Fibroblast of skin of left quadriceps (primary cell): ENCODE measurements at regions not wholly inside any gene's neighbourhood (a gene's known extent, or its start where the extent isn't known, plus 50 kb on each side); places are given as distances from the start of the nearest gene placed in this dataset.

Experiments
- DNase-seq, 2 experiments: peaks; one replicate each; pipeline ENCODE4 v3.0.0-alpha.2; 2013; ENCODE audit warnings: low read depth in 2 of 2

DNA sequence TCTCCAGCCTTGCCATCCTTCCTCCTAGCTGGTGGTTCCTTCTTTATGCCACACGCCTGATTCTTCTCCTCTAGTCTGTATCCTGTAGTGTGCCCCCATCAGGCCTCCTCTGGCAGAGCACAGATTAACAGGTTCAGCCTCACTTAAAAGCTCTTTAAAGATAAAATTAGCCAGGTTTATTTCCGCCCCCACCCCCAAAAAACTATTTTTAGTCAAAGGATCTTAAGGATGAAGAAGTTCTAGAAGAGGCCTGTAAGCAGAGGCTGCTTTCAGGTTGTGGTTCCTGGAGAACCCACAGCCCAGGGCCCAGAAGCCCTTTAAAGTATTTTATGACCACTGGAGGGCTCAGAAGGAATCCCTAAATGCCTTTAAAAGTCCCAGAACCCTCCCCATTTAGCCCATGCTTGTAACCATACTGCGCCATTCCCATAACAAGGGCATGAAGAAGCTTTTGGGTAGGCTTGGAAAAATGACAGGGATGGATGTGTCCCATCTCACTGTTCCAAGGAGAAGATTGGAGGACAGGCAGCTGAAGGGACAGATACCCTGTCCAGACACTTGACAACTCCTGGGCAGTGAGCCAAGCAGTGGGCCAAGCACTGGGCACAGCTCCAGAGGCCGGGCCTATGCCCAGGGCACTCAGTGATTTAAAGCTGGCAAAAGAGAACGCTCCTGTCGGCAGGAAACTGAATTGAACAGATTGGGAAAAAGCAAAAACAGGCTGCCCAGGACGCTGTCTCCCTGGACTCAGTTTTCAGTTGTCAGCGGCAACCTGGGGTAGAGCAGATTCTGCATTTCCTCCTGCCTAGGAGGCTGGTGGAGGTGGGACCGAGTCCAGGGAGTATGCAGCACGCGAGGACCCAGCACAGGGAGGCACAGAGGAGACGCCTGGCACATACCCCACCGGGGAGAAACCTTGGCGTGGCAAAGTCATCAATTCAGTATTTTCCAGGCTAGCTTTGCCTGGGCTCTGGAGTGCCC, 106.3 kb upstream of the SSBP2 start:
- no peak for DNase-seq

GRCh38 chr5:81855591-81855990, 104.7 kb upstream of the SSBP2 start:
- DNase-seq: no peak

DNA sequence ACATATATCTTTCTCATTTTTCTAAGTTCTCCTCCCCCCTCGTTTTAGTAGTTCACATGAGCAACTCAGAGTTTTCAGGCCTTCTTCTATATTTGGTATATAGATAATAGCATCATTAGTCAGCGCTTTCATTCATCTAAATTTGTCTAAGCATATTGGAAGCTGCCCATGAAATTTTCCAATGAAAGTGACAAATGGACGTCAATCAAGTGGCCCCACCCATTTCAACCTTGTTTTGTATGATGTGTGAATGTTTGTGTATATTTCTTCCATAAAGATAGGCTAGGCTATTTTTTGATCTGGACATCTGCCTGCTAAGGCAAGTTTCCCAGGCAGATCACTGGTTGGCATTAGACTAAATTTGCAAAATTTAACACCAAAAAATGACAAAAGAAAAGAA, 104.0 kb upstream of the SSBP2 start:
- no peak for DNase-seq

GRCh38 chr5:81854485-81854884, 103.6 kb upstream of the SSBP2 start:
- no peak for DNase-seq

DNA sequence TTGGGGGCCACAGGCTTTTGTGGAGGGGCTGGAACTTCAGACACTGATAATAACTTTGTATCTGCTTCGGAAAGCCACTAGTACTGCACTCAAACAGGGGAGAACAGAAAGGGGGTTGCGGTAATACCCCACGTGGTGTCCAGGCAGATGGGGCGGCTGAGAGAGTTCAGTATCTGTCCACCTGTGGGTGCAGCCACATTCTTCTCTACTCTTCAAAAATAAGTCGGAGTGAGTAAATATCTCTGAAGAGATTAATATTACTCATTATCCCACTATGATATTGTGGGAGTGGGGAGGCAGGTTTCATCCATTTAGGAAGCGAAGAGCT, 102.1 kb upstream of the SSBP2 start:
- DNase-seq: no peak

GRCh38 chr5:81852291-81853029, 101.6 kb upstream of the SSBP2 start:
- DNase-seq: peak in 1 of 2 experiments; percentile 22

DNA sequence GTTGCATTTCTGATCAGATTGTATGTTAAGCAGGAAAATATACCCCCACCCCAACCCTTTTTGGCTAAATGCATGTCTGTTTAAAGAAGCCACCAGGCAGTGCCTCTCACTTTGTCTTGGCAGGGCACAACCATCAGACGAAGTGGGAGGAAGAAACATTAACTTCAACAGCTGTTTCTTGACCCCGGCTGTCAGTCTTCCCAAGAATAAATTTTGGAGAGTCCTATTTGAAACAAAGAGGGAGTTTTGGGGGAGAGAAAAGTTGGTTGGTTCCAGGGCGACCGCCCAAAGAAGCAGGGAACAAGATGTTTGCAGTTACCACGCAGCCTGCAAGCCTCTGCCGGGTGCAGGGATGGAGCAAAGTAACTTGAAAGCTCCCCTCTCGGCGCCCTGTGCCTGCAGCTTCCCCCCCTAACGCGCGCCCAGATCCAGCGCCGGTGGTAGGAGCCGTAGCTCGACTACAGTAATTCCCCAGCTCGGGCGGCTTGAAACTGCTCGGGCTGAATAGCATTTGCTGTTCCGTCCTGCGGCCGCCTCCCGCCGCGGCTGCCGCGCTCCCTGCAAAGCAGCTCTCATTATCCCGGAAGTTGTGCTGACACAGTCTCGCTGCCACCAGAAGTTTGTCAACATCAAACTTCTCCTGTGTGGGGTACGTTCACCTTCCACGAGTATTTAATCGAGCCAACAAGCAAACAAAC, 100.7 kb upstream of the SSBP2 start:
- DNase-seq: peak; percentile 94

- peak in 1 of 2 experiments; percentile 46 for DNase-seq
Observed at GRCh38 chr5:81850501-81851357, 99.8 kb upstream of the SSBP2 start.

DNA sequence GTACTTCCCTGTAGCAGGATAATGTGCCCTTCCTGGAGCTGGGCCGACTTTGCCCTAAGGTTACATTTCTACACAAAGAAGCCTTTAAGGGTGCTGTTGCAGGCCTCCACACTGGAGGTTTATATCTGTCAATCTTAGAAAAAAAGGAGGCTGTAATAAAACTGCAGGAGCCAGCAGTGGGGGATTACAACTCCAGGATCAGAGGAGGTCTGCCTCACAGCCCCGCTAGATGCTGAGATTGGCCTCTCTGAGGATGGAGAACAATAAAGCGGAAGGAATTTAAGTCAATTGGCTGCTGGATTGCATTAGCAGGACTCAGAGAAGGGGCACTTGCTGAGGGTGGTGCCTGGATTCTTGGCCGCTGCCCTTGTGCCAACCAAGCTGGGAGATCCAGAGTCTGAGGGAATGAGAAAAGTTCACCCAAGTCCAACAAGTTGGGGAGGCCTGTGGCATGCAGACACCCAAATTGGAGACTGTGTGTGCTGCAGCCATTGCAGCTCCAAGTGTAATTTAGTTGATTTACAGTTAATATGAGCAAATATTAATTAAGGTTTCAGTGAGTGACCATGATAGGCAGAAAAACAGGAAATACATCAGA, 99.0 kb upstream of the SSBP2 start:
- no peak for DNase-seq

- no peak for DNase-seq
Observed at GRCh38 chr5:81848362-81848880, 97.5 kb upstream of the SSBP2 start.

DNA sequence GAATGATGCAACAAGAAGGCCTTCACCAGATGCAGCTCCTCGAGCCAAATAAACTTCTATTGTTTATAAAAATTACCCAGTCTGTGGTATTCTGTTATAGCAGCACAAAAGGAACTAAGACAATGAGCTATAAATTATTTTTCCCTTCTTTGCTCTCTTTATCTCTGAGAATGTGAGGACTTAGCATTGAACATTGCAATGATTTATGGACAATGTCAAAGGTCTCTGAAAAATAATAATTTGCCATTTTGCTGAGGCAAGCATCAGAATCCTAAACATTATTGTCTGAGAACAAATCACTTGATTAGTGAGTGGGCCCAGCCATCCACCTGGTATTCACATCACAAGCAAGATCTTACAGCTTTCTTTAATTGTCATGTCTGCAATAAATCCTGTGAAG, 95.4 kb upstream of the SSBP2 start:
- no peak for DNase-seq

GRCh38 chr5:81843845-81844244, 92.9 kb upstream of the SSBP2 start:
- no peak for DNase-seq

DNA sequence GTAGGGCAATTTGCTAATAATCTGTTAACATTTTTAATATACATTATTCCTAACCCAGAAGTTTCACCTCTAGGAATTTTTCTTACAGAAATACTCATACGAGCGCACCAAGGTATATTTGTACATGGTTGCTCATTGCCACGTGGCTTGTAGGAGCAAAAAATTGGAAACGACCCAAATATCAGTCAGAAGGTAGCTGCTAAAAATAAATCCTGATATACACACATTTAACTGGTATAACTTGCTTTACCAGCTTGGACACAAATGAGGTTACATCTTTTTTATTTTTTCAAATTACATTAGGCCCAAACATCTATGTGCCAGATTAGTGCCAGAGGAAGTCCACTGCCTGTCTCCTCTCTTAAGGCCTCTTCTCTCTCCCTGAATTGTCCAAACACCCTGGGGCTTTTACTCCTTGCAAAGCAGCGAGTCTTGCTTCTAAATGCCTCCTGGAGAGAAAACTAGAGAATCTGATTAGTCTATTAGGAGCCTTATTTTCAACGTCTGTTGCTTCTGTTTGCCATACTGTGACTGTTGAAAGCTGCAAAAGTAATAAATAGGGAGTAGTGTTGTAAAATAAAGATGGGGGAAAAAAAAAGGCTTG, 92.0 kb upstream of the SSBP2 start:
- no peak for DNase-seq

DNA sequence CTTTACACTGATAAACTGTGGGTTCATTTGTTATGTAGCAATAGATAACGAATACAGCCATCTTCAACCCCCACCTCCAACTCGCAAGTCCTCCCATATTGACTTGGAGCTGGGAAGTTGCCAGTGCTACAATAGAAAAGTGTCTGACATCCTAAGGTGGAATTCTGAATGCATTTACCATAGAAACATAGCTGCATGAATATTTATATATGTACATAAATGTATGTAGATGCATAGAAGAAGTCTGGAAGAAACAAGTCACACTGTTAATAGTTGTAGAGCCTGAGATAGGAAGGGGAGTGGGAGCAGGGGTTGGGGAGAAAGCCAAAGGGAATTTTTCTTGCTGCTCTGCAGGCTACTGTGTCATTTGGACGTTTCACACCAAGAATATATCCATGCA, 88.1 kb upstream of the SSBP2 start:
- DNase-seq: no peak

DNA sequence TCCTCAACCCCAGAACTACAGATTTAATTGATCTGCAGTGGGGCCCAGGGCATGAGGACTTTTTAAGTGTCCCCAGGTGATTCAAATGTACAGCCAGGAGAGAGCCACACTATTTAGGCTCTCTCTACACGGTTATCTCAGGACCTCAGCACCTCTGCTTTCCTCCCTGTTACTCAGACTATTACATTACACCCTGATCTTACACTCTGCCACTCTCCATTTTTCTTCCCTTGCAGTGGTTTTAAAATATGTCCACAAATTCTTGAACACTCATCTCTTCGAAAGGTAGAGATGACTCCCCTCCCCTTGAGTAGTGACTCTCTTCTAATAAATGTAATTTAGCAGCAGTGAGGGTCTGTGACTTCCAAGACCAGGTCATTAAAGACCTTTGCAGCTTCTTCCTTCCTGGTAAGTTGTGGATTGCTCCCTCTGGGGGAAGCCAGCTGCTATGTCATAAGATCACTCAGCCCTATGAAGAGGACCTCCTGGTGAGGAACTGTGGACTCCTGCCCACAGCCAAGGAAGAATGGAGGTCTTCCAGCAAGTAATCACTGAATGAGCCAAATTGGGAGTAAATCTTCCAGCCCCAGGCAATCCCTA, 87.5 kb upstream of the SSBP2 start:
- DNase-seq: no peak

DNA sequence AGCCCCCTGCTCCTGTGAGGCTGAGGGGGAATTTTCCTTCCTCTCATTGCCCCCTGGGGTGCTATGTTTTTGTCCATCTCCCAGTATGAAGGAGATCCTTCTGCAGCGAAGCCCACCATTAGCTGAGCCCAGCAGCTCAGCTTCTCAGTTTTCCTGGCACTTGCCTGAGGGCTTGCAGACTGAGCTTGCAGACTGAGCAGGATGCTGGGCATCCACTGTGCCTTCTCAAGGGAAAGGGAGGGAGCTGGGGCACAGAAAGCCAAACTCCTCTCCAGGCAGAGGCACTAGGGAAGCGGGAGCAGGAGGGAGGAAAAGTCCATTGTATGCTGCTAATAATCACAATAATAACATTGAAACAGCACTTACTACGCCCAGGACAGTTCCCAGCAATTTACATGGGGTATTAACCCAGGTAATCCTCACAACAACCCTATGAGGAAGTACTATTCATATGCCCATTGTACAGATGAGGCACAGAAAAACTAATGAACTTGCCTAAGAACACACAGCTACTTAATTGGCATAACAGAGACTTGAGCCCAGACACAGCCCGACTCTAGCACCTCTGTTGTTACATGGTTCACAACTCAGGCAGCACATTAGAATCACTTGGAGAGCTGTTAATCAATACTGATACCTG, 86.9 kb upstream of the SSBP2 start:
- DNase-seq: no peak

DNA sequence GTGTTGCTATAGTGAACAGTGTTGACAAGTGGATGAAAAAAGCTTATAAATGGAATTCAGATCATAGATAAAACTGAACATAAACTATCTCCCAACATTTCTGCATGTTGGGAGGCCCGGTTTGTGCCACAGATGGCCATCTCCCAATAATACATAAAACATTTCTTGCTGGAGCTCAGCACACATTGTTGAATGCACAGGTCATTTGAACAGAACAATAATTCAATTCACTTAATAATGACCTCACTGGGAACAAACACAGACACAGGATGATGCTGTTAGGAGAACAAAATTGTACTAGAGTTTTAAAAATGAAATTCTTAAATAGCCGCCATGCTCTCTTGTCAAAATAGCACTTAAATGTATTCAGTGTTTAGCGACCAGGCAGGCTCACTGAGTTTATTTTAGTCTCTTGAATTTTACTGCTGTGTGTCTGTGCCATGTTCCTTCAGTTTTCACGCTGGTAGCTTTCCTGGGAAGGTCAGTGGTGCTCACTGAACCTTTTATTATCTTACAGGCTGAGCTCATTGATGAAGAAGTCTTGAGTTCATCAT, 85.0 kb upstream of the SSBP2 start:
- no peak for DNase-seq

DNA sequence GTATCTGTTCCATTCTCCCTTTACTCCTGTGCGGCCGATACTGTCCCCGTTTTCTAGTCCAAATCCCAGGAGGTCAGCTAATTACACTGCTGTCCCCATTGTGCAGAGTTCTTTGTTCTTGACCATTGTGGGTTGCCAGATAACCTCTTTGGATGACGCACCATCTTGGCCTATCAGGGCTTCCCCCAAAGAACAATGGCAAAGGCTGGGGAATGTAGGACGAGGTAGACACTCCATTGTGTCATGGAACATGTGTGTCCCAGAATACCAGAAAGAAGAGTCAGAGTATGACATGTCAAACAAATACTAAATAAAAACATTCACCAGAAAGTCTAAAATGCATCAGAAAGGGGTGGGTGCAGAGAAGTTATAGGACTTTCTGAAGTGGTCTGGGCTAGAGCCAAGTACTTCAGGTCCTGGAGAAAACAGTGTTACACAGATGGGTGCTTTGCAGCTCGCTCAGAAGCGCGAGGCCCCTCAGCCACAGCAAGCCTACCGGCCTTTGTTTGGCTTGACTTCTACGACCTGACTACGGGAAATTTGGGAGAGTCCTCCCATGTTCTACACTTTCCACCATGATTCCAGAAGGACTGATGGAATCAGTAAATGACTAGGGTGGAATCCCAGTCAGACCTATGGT, 83.2 kb upstream of the SSBP2 start:
- no peak for DNase-seq

DNA sequence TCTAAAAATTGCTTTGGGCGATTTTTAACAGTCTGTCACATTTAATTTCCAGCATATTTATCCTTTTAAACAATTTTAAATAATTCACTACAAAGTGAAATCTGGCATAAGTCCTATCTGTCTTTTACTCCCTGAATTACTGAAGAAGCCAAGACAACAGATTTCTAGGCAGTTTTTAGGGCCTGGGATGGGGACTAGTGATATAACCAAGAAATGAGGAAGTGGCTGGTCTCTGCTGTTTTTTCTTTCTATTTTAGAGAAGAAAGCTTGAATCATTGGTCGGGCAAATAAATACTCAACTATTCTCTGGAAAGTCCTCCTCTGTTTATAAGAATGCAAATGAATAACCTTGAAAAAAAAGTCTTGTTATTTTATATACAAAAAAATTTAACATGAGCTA, 79.7 kb upstream of the SSBP2 start:
- DNase-seq: no peak
